B cell (primary cell): ENCODE measurements at regions not wholly inside any gene's neighbourhood (a gene's known extent, or its start where the extent isn't known, plus 50 kb on each side); places are given as distances from the start of the nearest gene placed in this dataset.

Source experiments
- ATAC-seq: fragments of 200-7000 bp; cut with Tn5 transposase; one replicate; pipeline ENCODE4 v1.10.0; 2021; ENCODE audit warnings: low read depth, mild to moderate bottlenecking, moderate number of reproducible peaks, moderate library complexity
- CTCF ChIA-PET: fragments of 350-600 bp; sonication (Branson Sonifier 250); formaldehyde crosslinking; loops from one replicate; lab custom pipeline; 2021; ENCODE audit warnings: antibody characterized with exemption, inconsistent platforms; lab: Charles Lee
- POLR2A ChIA-PET: fragments of 350-600 bp; sonication (Branson Sonifier 250); formaldehyde crosslinking; loops from one replicate; lab custom pipeline; 2021; ENCODE audit warnings: antibody characterized with exemption; lab: Charles Lee
- DNase-seq: peaks from one replicate; pipeline ENCODE4 v3.0.0; 2013
- H2AFZ ChIP-seq: 2 replicates; pipeline ENCODE4 v1.6.1; 2012; ENCODE audit warnings: mild to moderate bottlenecking, low read depth, low read length; ENCODE audit not compliant: insufficient read depth, poor library complexity, severe bottlenecking
- H3K27ac ChIP-seq, 2 donors: 1 replicate in 1 of 2; 2 replicates in 1 of 2; pipeline ENCODE4 v1.5.1; 2012 to 2013; ENCODE audit warnings: low read length in 2 of 2, mild to moderate bottlenecking in 2 of 2, moderate library complexity in 1 of 2
- H3K27me3 ChIP-seq, 4 experiments: fragments of 200-600 bp in 1 of 4; sonication (generic) in 1 of 4; replicated peaks in 1 of 4; 1 replicate in 2 of 4; 2 replicates in 2 of 4; pipeline versions ENCODE4 v1.6.1 to v1.7.0; 2013 to 2016; ENCODE audit warnings: low read length in 3 of 4, mild to moderate bottlenecking in 2 of 4, mixed read lengths in 1 of 4, moderate library complexity in 1 of 4; ENCODE audit not compliant: insufficient read depth in 4 of 4, control insufficient read depth in 3 of 4; ENCODE audit errors: control extremely low read depth in 1 of 4
- H3K36me3 ChIP-seq, 2 experiments: replicated peaks in 1 of 2; 1 replicate in 1 of 2; 2 replicates in 1 of 2; pipeline versions ENCODE4 v1.6.1 to v1.7.1; 2013; ENCODE audit warnings: low read length in 1 of 2; ENCODE audit not compliant: insufficient read depth in 2 of 2, control insufficient read depth in 1 of 2; ENCODE audit errors: control extremely low read depth in 1 of 2, extremely low read depth in 1 of 2
- H3K4me1 ChIP-seq, 2 donors: fragments of 200-600 bp in 1 of 2; sonication (generic) in 1 of 2; 1 replicate in 1 of 2; 2 replicates in 1 of 2; pipeline versions ENCODE4 v1.5.1 to v1.6.1; 2013 to 2017; ENCODE audit warnings: low read length in 2 of 2; ENCODE audit not compliant: control insufficient read depth in 2 of 2, insufficient read depth in 2 of 2
- H3K4me2 ChIP-seq: replicated peaks from 2 replicates; pipeline ENCODE3; 2012; ENCODE audit warnings: mild to moderate bottlenecking, low read depth, low read length; ENCODE audit not compliant: poor library complexity, severe bottlenecking
- H3K4me3 ChIP-seq, 5 experiments: fragments of 200-600 bp in 1 of 5; sonication (generic) in 1 of 5; 1 replicate in 3 of 5; 2 replicates in 2 of 5; pipeline versions ENCODE4 v1.5.1 to v1.7.0; 2011 to 2016; ENCODE audit warnings: low read length in 4 of 5, mild to moderate bottlenecking in 4 of 5, low read depth in 2 of 5, control low read depth in 1 of 5, moderate library complexity in 1 of 5; ENCODE audit not compliant: insufficient read depth in 1 of 5; ENCODE audit errors: control extremely low read depth in 1 of 5, extremely low read depth in 1 of 5
- H3K79me2 ChIP-seq: fragments of 200-600 bp; sonication (generic); one replicate; pipeline ENCODE4 v1.6.0; 2016; ENCODE audit warnings: low read length; ENCODE audit not compliant: control insufficient read depth, insufficient read depth
- H3K9ac ChIP-seq: fragments of 200-600 bp; sonication (generic); 2 replicates; pipeline ENCODE4 v1.6.1; 2017; ENCODE audit warnings: mild to moderate bottlenecking, low read length, moderate library complexity
- H3K9me3 ChIP-seq, 3 donors: one replicate each; pipeline versions ENCODE4 v1.6.1 to v1.7.1; 2013; ENCODE audit warnings: low read length in 2 of 3; ENCODE audit not compliant: control insufficient read depth in 2 of 3, insufficient read depth in 1 of 3; ENCODE audit errors: control extremely low read depth in 1 of 3
- H4K20me1 ChIP-seq: 2 replicates; pipeline ENCODE4 v1.6.0; 2012; ENCODE audit warnings: mild to moderate bottlenecking, low read length; ENCODE audit not compliant: insufficient read depth, control insufficient read depth, poor library complexity, severe bottlenecking
- H3K27ac Mint-ChIP-seq: one replicate; pipeline ENCODE4 v1.8.0; 2021; ENCODE audit warnings: mixed read lengths
- H3K27me3 Mint-ChIP-seq: one replicate; pipeline ENCODE4 v1.8.0; 2021; ENCODE audit warnings: mixed read lengths
- H3K4me1 Mint-ChIP-seq: one replicate; pipeline ENCODE4 v1.8.0; 2021; ENCODE audit warnings: mixed read lengths
- H3K4me3 Mint-ChIP-seq: one replicate; pipeline ENCODE4 v1.8.0; 2021; ENCODE audit warnings: mixed read lengths
- H3K9me3 Mint-ChIP-seq: one replicate; pipeline ENCODE4 v1.8.0; 2022; ENCODE audit warnings: mixed read lengths; ENCODE audit not compliant: insufficient read depth
- CTCF ChIP-seq: fragments of 200-600 bp; IDR thresholded peaks from one replicate; pipeline ENCODE4 v1.8.0; 2022; ENCODE audit warnings: antibody characterized with exemption, mild to moderate bottlenecking
- EZH2 ChIP-seq: IDR thresholded peaks from 2 replicates; pipeline ENCODE4 v1.6.1; 2012; ENCODE audit warnings: borderline replicate concordance, low read depth, mild to moderate bottlenecking, moderate library complexity, low read length; ENCODE audit not compliant: insufficient read depth, poor library complexity, severe bottlenecking
- WGBS: methylation state at CpG from one replicate; pipeline ENCODE4 v1.1.5; 2013; ENCODE audit warnings: missing lambda C conversion rate; ENCODE audit not compliant: insufficient coverage; 5-methylcytosine and 5-hydroxymethylcytosine counted together
- intact Hi-C: fragments of 100-400 bp; cut with micrococcal nuclease; formaldehyde crosslinking; loops from one replicate; pipeline ENCODE4 v1.10.0; 2022

GRCh38 chr2:19138264-19138825, 220.1 kb downstream of the OSR1 start:
- Histone ChIP-seq H3K4me2 (no peak overlapping the region), H2AFZ (no peak overlapping the region), H3K36me3 (no peaks in the 10 kb centered on the region), H3K27me3 (no peaks in the 10 kb centered on the region), H3K4me1 (no peaks in the 10 kb centered on the region), H3K9me3 (no peaks in the 10 kb centered on the region), H3K4me3 (no peak overlapping the region), H3K27ac (no peak overlapping the region), H3K9ac (no peak overlapping the region), H4K20me1 (no peaks in the 10 kb centered on the region), H3K79me2 (no peaks in the 10 kb centered on the region)
- ATAC-seq = no peak
- intact Hi-C loops = no loop called here
- no peaks in the 10 kb centered on the region for H3K9me3 Mint-ChIP-seq
- 67% methylated on average over 1 of the region's 4 CpGs for WGBS
- H3K4me1 Mint-ChIP-seq = no peaks in the 10 kb centered on the region
- TF ChIP-seq CTCF (no peak), EZH2 (no peak)
- DNase-seq = no peak
- CTCF ChIA-PET = no interaction called here
- H3K4me3 Mint-ChIP-seq = no peak overlapping the region
- no peaks in the 10 kb centered on the region for H3K27me3 Mint-ChIP-seq
- POLR2A ChIA-PET = no interaction called here
- no peak overlapping the region for H3K27ac Mint-ChIP-seq

GRCh38 chr2:19137433-19137832, 221.0 kb downstream of the OSR1 start:
- ChIA-PET CTCF (no interaction called here), POLR2A (no interaction called here)
- Histone ChIP-seq H3K4me1 (no peaks in the 10 kb centered on the region), H4K20me1 (no peaks in the 10 kb centered on the region), H3K9ac (no peak overlapping the region), H3K36me3 (no peaks in the 10 kb centered on the region), H3K27me3 (no peaks in the 10 kb centered on the region), H2AFZ (no peak overlapping the region), H3K9me3 (no peaks in the 10 kb centered on the region), H3K79me2 (no peaks in the 10 kb centered on the region), H3K4me2 (no peak overlapping the region), H3K4me3 (no peak overlapping the region), H3K27ac (no peak overlapping the region)
- Mint-ChIP-seq H3K27me3 (no peaks in the 10 kb centered on the region), H3K27ac (no peak overlapping the region), H3K9me3 (no peaks in the 10 kb centered on the region), H3K4me3 (no peak overlapping the region), H3K4me1 (no peaks in the 10 kb centered on the region)
- no peak for ATAC-seq
- TF ChIP-seq CTCF (no peak), EZH2 (no peak)
- DNase-seq = no peak
- intact Hi-C loops = no loop called here
